CD4-positive, CD25-positive, alpha-beta regulatory T cell (primary cell): ENCODE measurements at regions not wholly inside any gene's neighbourhood (a gene's known extent, or its start where the extent isn't known, plus 50 kb on each side); places are given as distances from the start of the nearest gene placed in this dataset.

Source experiments
- ATAC-seq, 2 donors: fragments of 150-1000 bp; cut with Tn5 transposase; one replicate each; pipeline ENCODE4 v1.10.0; 2021; ENCODE audit warnings: low read depth in 2 of 2, moderate number of reproducible peaks in 2 of 2, moderate library complexity in 1 of 2
- DNase-seq, 3 donors: peaks; one replicate each; pipeline versions ENCODE4 v3.0.0 to v3.0.0-alpha.2; 2012 to 2022; ENCODE audit warnings: mixed read lengths in 1 of 3
- H3K27ac ChIP-seq: one replicate; pipeline ENCODE4 v1.7.0; 2013; ENCODE audit warnings: mild to moderate bottlenecking, low read length; ENCODE audit not compliant: insufficient read depth, poor library complexity, severe bottlenecking
- H3K27me3 ChIP-seq: one replicate; pipeline ENCODE4 v1.7.0; 2013; ENCODE audit warnings: low read length; ENCODE audit not compliant: control insufficient read depth, insufficient read depth
- H3K36me3 ChIP-seq: one replicate; pipeline ENCODE4 v1.7.0; 2013; ENCODE audit warnings: mild to moderate bottlenecking, low read length, moderate library complexity; ENCODE audit not compliant: control insufficient read depth, insufficient read depth
- H3K4me1 ChIP-seq: 2 replicates; pipeline ENCODE4 v1.7.0; 2013; ENCODE audit warnings: mild to moderate bottlenecking, low read length; ENCODE audit not compliant: insufficient read depth, control insufficient read depth, poor library complexity, severe bottlenecking
- H3K4me3 ChIP-seq: one replicate; pipeline ENCODE4 v1.7.0; 2013; ENCODE audit warnings: low read depth, mild to moderate bottlenecking, low read length, moderate library complexity
- H3K9me3 ChIP-seq, 2 experiments: 1 replicate in 1 of 2; 2 replicates in 1 of 2; pipeline ENCODE4 v1.7.0; 2013; ENCODE audit warnings: low read length in 2 of 2, mild to moderate bottlenecking in 1 of 2, moderate library complexity in 1 of 2; ENCODE audit not compliant: control insufficient read depth in 2 of 2
- H3K27ac Mint-ChIP-seq, 3 donors: one replicate each; pipeline ENCODE4 v1.8.0; 2020 to 2022; ENCODE audit warnings: mild to moderate bottlenecking in 3 of 3, mixed read lengths in 3 of 3, moderate library complexity in 2 of 3
- H3K27me3 Mint-ChIP-seq: one replicate; pipeline ENCODE4 v1.8.0; 2022; ENCODE audit warnings: mild to moderate bottlenecking, mixed read lengths
- H3K36me3 Mint-ChIP-seq: one replicate; pipeline ENCODE4 v1.8.0; 2020; ENCODE audit warnings: mixed read lengths
- H3K4me1 Mint-ChIP-seq, 4 donors: one replicate each; pipeline ENCODE4 v1.8.0; 2020 to 2022; ENCODE audit warnings: mixed read lengths in 4 of 4, mild to moderate bottlenecking in 1 of 4
- H3K4me3 Mint-ChIP-seq, 4 donors: one replicate each; pipeline ENCODE4 v1.8.0; 2020 to 2022; ENCODE audit warnings: mild to moderate bottlenecking in 4 of 4, mixed read lengths in 4 of 4, moderate library complexity in 3 of 4
- H3K9me3 Mint-ChIP-seq, 7 donors: one replicate each; pipeline ENCODE4 v1.8.0; 2020 to 2022; ENCODE audit warnings: mixed read lengths in 7 of 7, mild to moderate bottlenecking in 3 of 7, moderate library complexity in 2 of 7

DNA sequence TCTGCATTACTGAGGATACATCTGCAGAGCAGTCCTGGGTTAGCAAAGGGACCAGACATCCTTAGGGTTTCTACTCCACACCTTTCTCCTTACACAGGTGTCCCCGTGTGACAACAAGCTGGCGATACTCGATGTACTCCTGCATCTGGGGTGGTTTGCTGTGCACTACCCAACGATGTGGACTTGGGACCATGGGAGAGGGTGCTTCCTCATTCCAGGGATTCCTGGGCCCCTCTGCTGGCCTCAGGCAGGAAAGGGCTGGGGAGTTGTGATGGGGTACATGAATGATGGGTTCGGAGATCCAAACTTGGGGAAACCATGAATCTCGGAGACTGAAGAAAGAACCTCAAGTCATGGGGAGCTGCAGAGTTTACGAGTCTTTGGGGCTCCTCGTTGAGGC lies 179.6 kb upstream of the GALNT17 start:
- H3K36me3 ChIP-seq, result no peaks in the 10 kb centered on the region
- ATAC-seq (no peak), DNase-seq (no peak)
- H3K27ac ChIP-seq, result no peak overlapping the region
- H3K4me1 ChIP-seq, result no peaks in the 10 kb centered on the region
- no peak overlapping the region for H3K27ac Mint-ChIP-seq
- no peak overlapping the region for H3K4me3 Mint-ChIP-seq
- no peaks in the 10 kb centered on the region for H3K27me3 ChIP-seq
- H3K9me3 Mint-ChIP-seq, result peaks cover 8 to 14% (median 11%) of the 10 kb centered on the region in 7 donors
- no peaks in the 10 kb centered on the region for H3K4me1 Mint-ChIP-seq
- no peak overlapping the region for H3K4me3 ChIP-seq
- no peaks in the 10 kb centered on the region for H3K27me3 Mint-ChIP-seq
- H3K9me3 ChIP-seq, result peaks cover 0 to 4% of the 10 kb centered on the region in 2 experiments
- H3K36me3 Mint-ChIP-seq, result peaks cover 4% of the 10 kb centered on the region

DNA sequence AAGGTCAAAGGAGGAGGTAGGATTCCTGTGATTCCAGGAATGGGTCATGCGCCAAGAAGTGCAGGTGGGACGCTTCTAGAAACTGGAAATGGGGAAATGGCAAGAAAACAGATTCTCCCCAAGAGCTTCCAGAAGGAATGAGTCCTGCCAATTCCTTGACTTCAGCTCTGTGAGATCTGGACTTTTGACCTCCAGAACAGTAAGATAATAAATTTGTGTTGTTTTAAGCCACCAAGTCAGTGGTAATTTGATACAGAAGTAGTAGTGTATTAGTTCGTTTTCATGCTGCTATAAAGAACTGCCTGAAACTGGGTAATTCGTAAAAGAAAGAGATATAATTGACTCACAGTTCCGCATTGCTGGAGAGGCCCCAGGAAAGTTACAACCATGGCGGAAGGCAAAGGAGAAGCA lies 178.6 kb upstream of the GALNT17 start:
- H3K4me3 Mint-ChIP-seq, result no peak overlapping the region
- Histone ChIP-seq H3K4me3 (no peak overlapping the region), H3K36me3 (no peaks in the 10 kb centered on the region), H3K4me1 (no peaks in the 10 kb centered on the region), H3K27me3 (no peaks in the 10 kb centered on the region), H3K27ac (no peak overlapping the region), H3K9me3 (peaks cover 0 to 4% of the 10 kb centered on the region in 2 experiments)
- no peak for DNase-seq
- H3K36me3 Mint-ChIP-seq, result peaks cover 4% of the 10 kb centered on the region
- H3K9me3 Mint-ChIP-seq, result peaks cover 6 to 12% (median 9%) of the 10 kb centered on the region in 7 donors
- H3K27ac Mint-ChIP-seq, result no peak overlapping the region
- no peak for ATAC-seq
- H3K4me1 Mint-ChIP-seq, result no peaks in the 10 kb centered on the region
- no peaks in the 10 kb centered on the region for H3K27me3 Mint-ChIP-seq

- Histone ChIP-seq H3K27me3 (no peaks in the 10 kb centered on the region), H3K4me3 (no peak overlapping the region), H3K9me3 (peaks cover 0 to 4% of the 10 kb centered on the region in 2 experiments), H3K36me3 (no peaks in the 10 kb centered on the region), H3K4me1 (no peaks in the 10 kb centered on the region), H3K27ac (no peak overlapping the region)
- ATAC-seq (no peak), DNase-seq (no peak)
- no peak overlapping the region for H3K27ac Mint-ChIP-seq
- no peaks in the 10 kb centered on the region for H3K27me3 Mint-ChIP-seq
- peaks cover 5 to 10% (median 8%) of the 10 kb centered on the region in 7 donors for H3K9me3 Mint-ChIP-seq
- no peak overlapping the region for H3K4me3 Mint-ChIP-seq
- H3K36me3 Mint-ChIP-seq, result peaks cover 4% of the 10 kb centered on the region
- no peaks in the 10 kb centered on the region for H3K4me1 Mint-ChIP-seq
Measured at GRCh38 chr7:70953796-70954195, 178.1 kb upstream of the GALNT17 start.

- Mint-ChIP-seq H3K4me1 (peaks cover 0 to 4% (median 0%) of the 10 kb centered on the region in 4 donors), H3K4me3 (no peak overlapping the region), H3K9me3 (peaks cover 0 to 17% (median 14%) of the 10 kb centered on the region in 7 donors), H3K36me3 (no peaks in the 10 kb centered on the region), H3K27me3 (no peaks in the 10 kb centered on the region), H3K27ac (no peak overlapping the region)
- Histone ChIP-seq H3K27me3 (no peaks in the 10 kb centered on the region), H3K9me3 (no peaks in the 10 kb centered on the region), H3K36me3 (no peaks in the 10 kb centered on the region), H3K27ac (no peak overlapping the region), H3K4me3 (no peak overlapping the region), H3K4me1 (no peaks in the 10 kb centered on the region)
- no peak for DNase-seq
- ATAC-seq, result no peak
Measured at GRCh38 chr7:70972693-70973092, 159.3 kb upstream of the GALNT17 start.

- H3K4me3 ChIP-seq, result no peak overlapping the region
- DNase-seq, result no peak
- no peaks in the 10 kb centered on the region for H3K9me3 ChIP-seq
- H3K27ac Mint-ChIP-seq, result no peak overlapping the region
- H3K27me3 Mint-ChIP-seq, result no peaks in the 10 kb centered on the region
- H3K36me3 ChIP-seq, result no peaks in the 10 kb centered on the region
- H3K4me1 Mint-ChIP-seq, result peaks cover 0 to 4% (median 0%) of the 10 kb centered on the region in 4 donors
- no peaks in the 10 kb centered on the region for H3K4me1 ChIP-seq
- no peaks in the 10 kb centered on the region for H3K36me3 Mint-ChIP-seq
- no peak overlapping the region for H3K27ac ChIP-seq
- ATAC-seq, result no peak
- H3K9me3 Mint-ChIP-seq, result peaks cover 0 to 16% (median 11%) of the 10 kb centered on the region in 7 donors
- no peak overlapping the region for H3K4me3 Mint-ChIP-seq
- no peaks in the 10 kb centered on the region for H3K27me3 ChIP-seq
Measured at GRCh38 chr7:70975754-70976153, 156.2 kb upstream of the GALNT17 start.

DNA sequence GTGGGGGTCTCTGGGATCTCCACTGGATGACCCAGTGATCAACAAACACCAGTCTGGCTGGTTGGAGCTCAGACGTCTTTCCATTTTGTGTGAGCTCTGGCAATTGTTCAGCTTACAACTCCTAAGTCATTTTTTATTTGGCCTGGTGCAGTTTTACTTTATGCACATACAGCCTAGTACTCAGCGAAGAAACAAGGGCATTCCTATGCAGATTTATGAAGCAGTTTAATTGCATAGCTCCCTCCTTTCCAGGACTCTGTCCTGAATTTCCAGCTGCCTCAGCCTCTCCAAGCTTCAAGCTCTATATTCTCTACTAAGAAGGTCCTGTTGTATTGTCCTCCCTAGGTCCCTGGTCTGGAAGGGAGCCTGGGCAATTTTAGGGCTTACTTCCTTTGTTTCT lies 145.6 kb upstream of the GALNT17 start:
- Histone ChIP-seq H3K4me1 (no peaks in the 10 kb centered on the region), H3K27me3 (no peaks in the 10 kb centered on the region), H3K4me3 (no peak overlapping the region), H3K27ac (no peak overlapping the region), H3K9me3 (no peaks in the 10 kb centered on the region), H3K36me3 (no peaks in the 10 kb centered on the region)
- Mint-ChIP-seq H3K27me3 (no peaks in the 10 kb centered on the region), H3K9me3 (peaks cover 5 to 20% (median 9%) of the 10 kb centered on the region in 7 donors), H3K4me3 (no peak overlapping the region), H3K36me3 (no peaks in the 10 kb centered on the region), H3K4me1 (no peaks in the 10 kb centered on the region), H3K27ac (no peak overlapping the region)
- no peak for DNase-seq
- no peak for ATAC-seq

- Mint-ChIP-seq H3K9me3 (peaks cover 0 to 20% (median 8%) of the 10 kb centered on the region in 7 donors), H3K27ac (peak overlapping the region in 1 of 3 donors; percentile 58), H3K4me1 (no peaks in the 10 kb centered on the region), H3K36me3 (no peaks in the 10 kb centered on the region), H3K4me3 (no peak overlapping the region), H3K27me3 (no peaks in the 10 kb centered on the region)
- no peaks in the 10 kb centered on the region for H3K27me3 ChIP-seq
- no peak for DNase-seq
- no peaks in the 10 kb centered on the region for H3K4me1 ChIP-seq
- ATAC-seq, result no peak
- H3K9me3 ChIP-seq, result no peaks in the 10 kb centered on the region
- no peaks in the 10 kb centered on the region for H3K36me3 ChIP-seq
- no peak overlapping the region for H3K27ac ChIP-seq
- no peak overlapping the region for H3K4me3 ChIP-seq
Measured at GRCh38 chr7:70994176-70994575, 137.8 kb upstream of the GALNT17 start.

GRCh38 chr7:70997261-70997660 lies 134.7 kb upstream of the GALNT17 start:
- Mint-ChIP-seq H3K27ac (no peak overlapping the region), H3K4me3 (no peak overlapping the region), H3K27me3 (no peaks in the 10 kb centered on the region), H3K9me3 (peaks cover 4 to 19% (median 8%) of the 10 kb centered on the region in 7 donors), H3K36me3 (no peaks in the 10 kb centered on the region), H3K4me1 (no peaks in the 10 kb centered on the region)
- no peak for DNase-seq
- no peaks in the 10 kb centered on the region for H3K27me3 ChIP-seq
- no peaks in the 10 kb centered on the region for H3K36me3 ChIP-seq
- no peak overlapping the region for H3K27ac ChIP-seq
- no peaks in the 10 kb centered on the region for H3K4me1 ChIP-seq
- no peak overlapping the region for H3K4me3 ChIP-seq
- no peak for ATAC-seq
- no peaks in the 10 kb centered on the region for H3K9me3 ChIP-seq
